GM19395 (cell line): ENCODE measurements at regions not wholly inside any gene's neighbourhood (a gene's known extent, or its start where the extent isn't known, plus 50 kb on each side); places are given as distances from the start of the nearest gene placed in this dataset.
A peak's percentile ranks its signal among the peaks of the same experiment; 100 is the strongest.

ENCODE experiments used
- ATAC-seq: cut with Tn5 transposase; IDR thresholded peaks from one replicate; pipeline ENCODE4 v1.9.1; 2021; ENCODE audit warnings: mild to moderate bottlenecking, moderate library complexity; ENCODE audit not compliant: unreplicated experiment

GRCh38 chrX:147693511-147693910, 218.2 kb upstream of the FMR1 start:
- ATAC-seq: no peak

GRCh38 chrX:147699061-147699460, 212.7 kb upstream of the FMR1 start:
- no peak for ATAC-seq

GRCh38 chrX:147710301-147710700, 201.4 kb upstream of the FMR1 start:
- no peak for ATAC-seq

- no peak for ATAC-seq
Observed at GRCh38 chrX:147733369-147733768, 178.3 kb upstream of the FMR1 start.

- ATAC-seq: no peak
Observed at GRCh38 chrX:147735364-147735763, 176.4 kb upstream of the FMR1 start.

- no peak for ATAC-seq
Observed at GRCh38 chrX:147736045-147736444, 175.7 kb upstream of the FMR1 start.

GRCh38 chrX:147737690-147738089, 174.0 kb upstream of the FMR1 start:
- no peak for ATAC-seq

- ATAC-seq: no peak
Observed at GRCh38 chrX:147738265-147738664, 173.5 kb upstream of the FMR1 start.

- ATAC-seq: no peak
Observed at GRCh38 chrX:147739196-147739595, 172.5 kb upstream of the FMR1 start.

- ATAC-seq: no peak
Observed at GRCh38 chrX:147741776-147742175, 169.9 kb upstream of the FMR1 start.

GRCh38 chrX:147749308-147749707, 162.4 kb upstream of the FMR1 start:
- ATAC-seq: no peak

GRCh38 chrX:147757750-147758149, 154.0 kb upstream of the FMR1 start:
- ATAC-seq: no peak

- ATAC-seq: no peak
Observed at GRCh38 chrX:147763131-147763530, 148.6 kb upstream of the FMR1 start.

GRCh38 chrX:147764868-147765267, 146.9 kb upstream of the FMR1 start:
- ATAC-seq: no peak

GRCh38 chrX:147770858-147771257, 140.9 kb upstream of the FMR1 start:
- no peak for ATAC-seq

- ATAC-seq: no peak
Observed at GRCh38 chrX:147776988-147777387, 134.7 kb upstream of the FMR1 start.

- no peak for ATAC-seq
Observed at GRCh38 chrX:147779173-147779572, 132.5 kb upstream of the FMR1 start.

GRCh38 chrX:147781844-147782243, 129.9 kb upstream of the FMR1 start:
- no peak for ATAC-seq

GRCh38 chrX:147788641-147789350, 122.9 kb upstream of the FMR1 start:
- no peak for ATAC-seq

- ATAC-seq: no peak
Observed at GRCh38 chrX:147800663-147801062, 111.1 kb upstream of the FMR1 start.

- peak; percentile 86 for ATAC-seq
Observed at GRCh38 chrX:147803948-147804347, 107.8 kb upstream of the FMR1 start.

GRCh38 chrX:147811803-147812202, 99.9 kb upstream of the FMR1 start:
- no peak for ATAC-seq

- ATAC-seq: no peak
Observed at GRCh38 chrX:147827070-147827469, 84.6 kb upstream of the FMR1 start.
